ENCODE measurements at regions not wholly inside any gene's neighbourhood (a gene's known extent, or its start where the extent isn't known, plus 50 kb on each side); places are given as distances from the start of the nearest gene placed in this dataset.
A peak's percentile ranks its signal among the peaks of the same experiment; 100 is the strongest.

- TF ChIP-seq JUNB (IDR thresholded peaks at IDR 0.05) = no peak
- no peak for TF ChIP-seq EED (IDR thresholded peaks at IDR 0.05; ENCODE audit: low read depth)
- no peak for TF ChIP-seq ZZZ3 (IDR thresholded peaks at IDR 0.05; ENCODE audit: control insufficient read depth, insufficient read length, low read depth)
- TF ChIP-seq SP1 (IDR thresholded peaks at IDR 0.05; ENCODE audit: low read depth, low read length) = no peak
- TF ChIP-seq NR2C2 (IDR thresholded peaks at IDR 0.05; ENCODE audit: borderline replicate concordance, control insufficient read depth, insufficient read length, low read depth) = no peak
- TF ChIP-seq TARDBP (IDR thresholded peaks at IDR 0.05; ENCODE audit: borderline replicate concordance) = no peak
- Histone ChIP-seq H3K79me2 (ENCODE audit: control insufficient read depth, insufficient read depth, low read length) (no peaks in the 10 kb centered on the region), H2AFZ (ENCODE audit: control insufficient read depth, low read depth, low read length) (no peak overlapping the region)
Measured at GRCh38 chr1:82162486-82163420, 362.0 kb downstream of the ADGRL2 start.

More at GRCh38 chr1:82162486-82163420, 362.0 kb downstream of the ADGRL2 start:
- FAIRE-seq (no peak), DNase-seq (ENCODE audit: low read depth, low spot score) (no peak), ATAC-seq (peak; percentile 25)
- CTCF ChIA-PET = interaction anchor here (1.4 to 3.1 kb wide), 2 partner anchors 10 to 113 kb away, joined by 3 to 19 read pairs; no protein-coding TSS in a partner anchor
- Histone ChIP-seq H3K27me3 (replicated peaks in 1 of 2; ENCODE audit: control insufficient read depth in 2 of 2, insufficient read depth in 2 of 2, low read length in 1 of 2) (no peaks in the 10 kb centered on the region), H3K4me2 (ENCODE audit: control insufficient read depth, insufficient read depth) (no peak overlapping the region), H3K4me3 (no peak overlapping the region), H4K20me1 (ENCODE audit: control insufficient read depth, insufficient read depth) (no peaks in the 10 kb centered on the region), H3K36me3 (ENCODE audit: control insufficient read depth in 2 of 2, insufficient read depth in 2 of 2, low read length in 1 of 2) (no peaks in the 10 kb centered on the region), H3K9ac (ENCODE audit: control insufficient read depth, insufficient read depth, low read length) (no peak overlapping the region), H3K27ac (ENCODE audit: control insufficient read depth, insufficient read depth) (no peak overlapping the region), H3K9me3 (replicated peaks; ENCODE audit: control insufficient read depth, insufficient read depth, low read length) (no peaks in the 10 kb centered on the region), H3K4me1 (ENCODE audit: control insufficient read depth, insufficient read depth, low read length) (no peaks in the 10 kb centered on the region)
- whole genome bisulfite sequencing (ENCODE audit: insufficient coverage, insufficient replicate concordance, low lambda C conversion rate, missing lambda C conversion rate) = 23% methylated on average over 7 of the region's 7 CpGs
- no TSS peak for BruUV-seq (replicated peaks)
- POLR2A ChIA-PET = interaction anchor here (0.6 to 1.7 kb wide), 4 partner anchors 8 to 64 kb away, joined by 3 to 10 read pairs (median 3); no protein-coding TSS in a partner anchor
- in situ Hi-C loops (cut with MboI) = no loop called here
- RAD21 ChIA-PET (ENCODE audit: unreplicated experiment) = interaction anchor here (0.6 to 3.4 kb wide), 8 partner anchors 11 to 81 kb away, joined by 3 to 26 read pairs (median 4); no protein-coding TSS in a partner anchor
- intact Hi-C loops (cut with micrococcal nuclease; ENCODE audit: unreplicated experiment) = no loop called here
- SMC1A ChIA-PET (ENCODE audit: uncharacterized antibody, unreplicated experiment) = interaction anchor here (0.6 to 4.9 kb wide), 20 partner anchors 8 to 279 kb away, joined by 3 to 41 read pairs (median 4); no protein-coding TSS in a partner anchor
